WTC11 (cell line): ENCODE measurements at regions not wholly inside any gene's neighbourhood (a gene's known extent, or its start where the extent isn't known, plus 50 kb on each side); places are given as distances from the start of the nearest gene placed in this dataset.

Experiments used
- ATAC-seq: fragments of 200-7000 bp; cut with Tn5 transposase; 2 replicates; pipeline ENCODE4 v1.10.0; 2021; ENCODE audit warnings: mild to moderate bottlenecking, moderate library complexity
- CTCF ChIA-PET: fragments of 300-600 bp; sonication (Branson Sonifier 250); formaldehyde crosslinking; loops from one replicate; lab custom pipeline; 2021; ENCODE audit warnings: antibody characterized with exemption; lab: Charles Lee
- POLR2A ChIA-PET: fragments of 350-600 bp; sonication (Branson Sonifier 250); formaldehyde crosslinking; loops from one replicate; lab custom pipeline; 2021; ENCODE audit warnings: antibody characterized with exemption; lab: Charles Lee
- DNase-seq: peaks from one replicate; pipeline ENCODE4 v3.0.0; 2021; ENCODE audit warnings: low spot score
- H3K27ac Mint-ChIP-seq: 2 replicates; pipeline ENCODE4 v1.8.0; 2021; ENCODE audit warnings: mixed read lengths
- H3K27me3 Mint-ChIP-seq: 2 replicates; pipeline ENCODE4 v1.8.0; 2021; ENCODE audit warnings: low read depth, mild to moderate bottlenecking, moderate library complexity, mixed read lengths
- H3K36me3 Mint-ChIP-seq: 2 replicates; pipeline ENCODE4 v1.8.0; 2021; ENCODE audit warnings: mixed read lengths
- H3K4me1 Mint-ChIP-seq: 2 replicates; pipeline ENCODE4 v1.8.0; 2022; ENCODE audit warnings: mixed read lengths
- H3K4me3 Mint-ChIP-seq: 2 replicates; pipeline ENCODE4 v1.8.0; 2021; ENCODE audit warnings: mild to moderate bottlenecking, moderate library complexity, mixed read lengths
- H3K9me3 Mint-ChIP-seq: 2 replicates; pipeline ENCODE4 v1.8.0; 2021; ENCODE audit warnings: mixed read lengths
- ATF1 ChIP-seq: sonication (generic); formaldehyde crosslinking; IDR thresholded peaks from 2 replicates; pipeline ENCODE4 v1.8.1; 2023; ENCODE audit warnings: mild to moderate bottlenecking, moderate library complexity, missing genetic modification reagents
- CBFB ChIP-seq: sonication (generic); formaldehyde crosslinking; IDR thresholded peaks from 2 replicates; pipeline ENCODE4 v1.8.1; 2022; ENCODE audit warnings: mild to moderate bottlenecking, low read depth, missing genetic modification reagents
- CDX4 ChIP-seq: fragments of 250-450 bp; sonication (Bioruptor Pico); IDR thresholded peaks from 2 replicates; pipeline ENCODE4 v1.9.0; 2021; ENCODE audit warnings: moderate library complexity, mild to moderate bottlenecking, inconsistent platforms, borderline replicate concordance
- ESRRA ChIP-seq: sonication (generic); formaldehyde crosslinking; IDR thresholded peaks from 2 replicates; pipeline ENCODE4 v1.8.1; 2022; ENCODE audit warnings: mild to moderate bottlenecking, missing genetic modification reagents, borderline replicate concordance
- FOXJ3 ChIP-seq: sonication (generic); formaldehyde crosslinking; IDR thresholded peaks from 2 replicates; pipeline ENCODE4 v1.9.0; 2021; ENCODE audit warnings: missing genetic modification reagents, mild to moderate bottlenecking, borderline replicate concordance
- IRF2 ChIP-seq: sonication (generic); formaldehyde crosslinking; IDR thresholded peaks from 2 replicates; pipeline ENCODE4 v1.8.0; 2022; ENCODE audit warnings: low read depth, missing genetic modification reagents, borderline replicate concordance
- JAZF1 ChIP-seq: fragments of 250-450 bp; sonication (Bioruptor Pico); IDR thresholded peaks from 2 replicates; pipeline ENCODE4 v1.9.0; 2021; ENCODE audit warnings: moderate library complexity, mild to moderate bottlenecking, inconsistent platforms
- MLX ChIP-seq: sonication (generic); formaldehyde crosslinking; IDR thresholded peaks from 2 replicates; pipeline ENCODE4 v1.8.1; 2023; ENCODE audit warnings: mild to moderate bottlenecking, missing genetic modification reagents, moderate library complexity
- NFATC4 ChIP-seq: fragments of 250-450 bp; sonication (Bioruptor Pico); IDR thresholded peaks from 2 replicates; pipeline ENCODE4 v1.9.0; 2021; ENCODE audit warnings: mild to moderate bottlenecking
- NFE2L1 ChIP-seq: sonication (generic); formaldehyde crosslinking; IDR thresholded peaks from 2 replicates; pipeline ENCODE4 v1.8.1; 2023; ENCODE audit warnings: missing genetic modification reagents
- NR1H2 ChIP-seq: sonication (generic); formaldehyde crosslinking; IDR thresholded peaks from 2 replicates; pipeline ENCODE4 v1.9.0; 2021; ENCODE audit warnings: mild to moderate bottlenecking, moderate library complexity, missing genetic modification reagents
- NR3C1 ChIP-seq: sonication (generic); formaldehyde crosslinking; conservative IDR thresholded peaks from 2 replicates; pipeline ENCODE4 v1.8.1; 2023; ENCODE audit warnings: low read depth, mild to moderate bottlenecking, missing genetic modification reagents
- SP1 ChIP-seq: sonication (generic); formaldehyde crosslinking; conservative IDR thresholded peaks from 2 replicates; pipeline ENCODE4 v1.8.1; 2022; ENCODE audit warnings: missing genetic modification reagents
- TEAD1 ChIP-seq: sonication (generic); formaldehyde crosslinking; IDR thresholded peaks from 2 replicates; pipeline ENCODE4 v1.8.0; 2022; ENCODE audit warnings: mild to moderate bottlenecking, missing genetic modification reagents
- ZMAT4 ChIP-seq: fragments of 250-450 bp; sonication (Bioruptor Pico); IDR thresholded peaks from 2 replicates; pipeline ENCODE4 v1.9.0; 2021; ENCODE audit warnings: mild to moderate bottlenecking
- ZNF138 ChIP-seq: sonication (generic); formaldehyde crosslinking; conservative IDR thresholded peaks from 2 replicates; pipeline ENCODE4 v1.8.1; 2022; ENCODE audit warnings: mild to moderate bottlenecking, moderate library complexity, missing genetic modification reagents
- ZNF281 ChIP-seq: sonication (generic); formaldehyde crosslinking; IDR thresholded peaks from 2 replicates; pipeline ENCODE4 v1.8.0; 2023; ENCODE audit warnings: mild to moderate bottlenecking, missing genetic modification reagents
- ZNF396 ChIP-seq: fragments of 250-450 bp; sonication (Bioruptor Pico); IDR thresholded peaks from 2 replicates; pipeline ENCODE4 v1.8.0; 2021; ENCODE audit warnings: mild to moderate bottlenecking, moderate library complexity, borderline replicate concordance
- ZNF416 ChIP-seq: fragments of 250-450 bp; sonication (Bioruptor Pico); IDR thresholded peaks from 2 replicates; pipeline ENCODE4 v1.9.0; 2021; ENCODE audit warnings: mild to moderate bottlenecking, inconsistent platforms
- ZNF423 ChIP-seq: fragments of 250-450 bp; sonication (Bioruptor Pico); IDR thresholded peaks from 2 replicates; pipeline ENCODE4 v2.1.2; 2022; ENCODE audit warnings: mild to moderate bottlenecking, moderate library complexity
- TF ChIP-seq, protein P1 (sequence below): sonication (generic); formaldehyde crosslinking; IDR thresholded peaks from 2 replicates; pipeline ENCODE4 v1.8.1; 2022; ENCODE audit warnings: low read depth, mild to moderate bottlenecking, moderate library complexity, missing genetic modification reagents, borderline replicate concordance
- TF ChIP-seq, protein P2 (sequence below): sonication (generic); formaldehyde crosslinking; IDR thresholded peaks from 2 replicates; pipeline ENCODE4 v1.8.1; 2022; ENCODE audit warnings: low read depth, missing genetic modification reagents, borderline replicate concordance
- TF ChIP-seq, protein P3 (sequence below): fragments of 250-450 bp; sonication (Bioruptor Pico); IDR thresholded peaks from 2 replicates; pipeline ENCODE4 v1.8.0; 2021; ENCODE audit warnings: mild to moderate bottlenecking

GRCh38 chr10:128556182-128557110 lies 430.2 kb upstream of the MKI67 start:
- ChIA-PET POLR2A (no interaction called here), CTCF (interaction anchor here (0.8 to 1.2 kb wide), 2 partner anchors 13 to 15 kb away, joined by 3 to 5 read pairs; no protein-coding TSS in a partner anchor)
- DNase-seq = no peak
- Mint-ChIP-seq H3K4me1 (peaks cover 17% of the 10 kb centered on the region), H3K27me3 (no peaks in the 10 kb centered on the region; the same call in 1 of the 2 replicates), H3K4me3 (no peak overlapping the region), H3K36me3 (peaks cover 17% of the 10 kb centered on the region), H3K27ac (no peak overlapping the region), H3K9me3 (peaks cover 45% of the 10 kb centered on the region)
- no peak for ATAC-seq
- TF ChIP-seq NR1H2 (no peak), IRF2 (CRISPR knock-in tag) (no peak), MLX (no peak), ZNF138 (CRISPR knock-in tag) (no peak), FOXJ3 (CRISPR knock-in tag) (no peak), NR3C1 (CRISPR knock-in tag) (no peak), NFATC4 (no peak), TEAD1 (no peak), ATF1 (CRISPR knock-in tag) (no peak), CBFB (CRISPR knock-in tag) (no peak), ESRRA (no peak), SP1 (no peak), CDX4 (CRISPR knock-in tag) (no peak), ZNF396 (no peak)
- TF ChIP-seq, protein P1, sequence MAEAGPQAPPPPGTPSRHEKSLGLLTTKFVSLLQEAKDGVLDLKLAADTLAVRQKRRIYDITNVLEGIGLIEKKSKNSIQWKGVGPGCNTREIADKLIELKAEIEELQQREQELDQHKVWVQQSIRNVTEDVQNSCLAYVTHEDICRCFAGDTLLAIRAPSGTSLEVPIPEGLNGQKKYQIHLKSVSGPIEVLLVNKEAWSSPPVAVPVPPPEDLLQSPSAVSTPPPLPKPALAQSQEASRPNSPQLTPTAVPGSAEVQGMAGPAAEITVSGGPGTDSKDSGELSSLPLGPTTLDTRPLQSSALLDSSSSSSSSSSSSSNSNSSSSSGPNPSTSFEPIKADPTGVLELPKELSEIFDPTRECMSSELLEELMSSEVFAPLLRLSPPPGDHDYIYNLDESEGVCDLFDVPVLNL (CRISPR knock-in tag) = no peak
- TF ChIP-seq, protein P2, sequence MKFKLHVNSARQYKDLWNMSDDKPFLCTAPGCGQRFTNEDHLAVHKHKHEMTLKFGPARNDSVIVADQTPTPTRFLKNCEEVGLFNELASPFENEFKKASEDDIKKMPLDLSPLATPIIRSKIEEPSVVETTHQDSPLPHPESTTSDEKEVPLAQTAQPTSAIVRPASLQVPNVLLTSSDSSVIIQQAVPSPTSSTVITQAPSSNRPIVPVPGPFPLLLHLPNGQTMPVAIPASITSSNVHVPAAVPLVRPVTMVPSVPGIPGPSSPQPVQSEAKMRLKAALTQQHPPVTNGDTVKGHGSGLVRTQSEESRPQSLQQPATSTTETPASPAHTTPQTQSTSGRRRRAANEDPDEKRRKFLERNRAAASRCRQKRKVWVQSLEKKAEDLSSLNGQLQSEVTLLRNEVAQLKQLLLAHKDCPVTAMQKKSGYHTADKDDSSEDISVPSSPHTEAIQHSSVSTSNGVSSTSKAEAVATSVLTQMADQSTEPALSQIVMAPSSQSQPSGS (CRISPR knock-in tag) = no peak
- TF ChIP-seq, protein P3, sequence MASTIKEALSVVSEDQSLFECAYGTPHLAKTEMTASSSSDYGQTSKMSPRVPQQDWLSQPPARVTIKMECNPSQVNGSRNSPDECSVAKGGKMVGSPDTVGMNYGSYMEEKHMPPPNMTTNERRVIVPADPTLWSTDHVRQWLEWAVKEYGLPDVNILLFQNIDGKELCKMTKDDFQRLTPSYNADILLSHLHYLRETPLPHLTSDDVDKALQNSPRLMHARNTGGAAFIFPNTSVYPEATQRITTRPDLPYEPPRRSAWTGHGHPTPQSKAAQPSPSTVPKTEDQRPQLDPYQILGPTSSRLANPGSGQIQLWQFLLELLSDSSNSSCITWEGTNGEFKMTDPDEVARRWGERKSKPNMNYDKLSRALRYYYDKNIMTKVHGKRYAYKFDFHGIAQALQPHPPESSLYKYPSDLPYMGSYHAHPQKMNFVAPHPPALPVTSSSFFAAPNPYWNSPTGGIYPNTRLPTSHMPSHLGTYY (CRISPR knock-in tag) = no peak

DNA sequence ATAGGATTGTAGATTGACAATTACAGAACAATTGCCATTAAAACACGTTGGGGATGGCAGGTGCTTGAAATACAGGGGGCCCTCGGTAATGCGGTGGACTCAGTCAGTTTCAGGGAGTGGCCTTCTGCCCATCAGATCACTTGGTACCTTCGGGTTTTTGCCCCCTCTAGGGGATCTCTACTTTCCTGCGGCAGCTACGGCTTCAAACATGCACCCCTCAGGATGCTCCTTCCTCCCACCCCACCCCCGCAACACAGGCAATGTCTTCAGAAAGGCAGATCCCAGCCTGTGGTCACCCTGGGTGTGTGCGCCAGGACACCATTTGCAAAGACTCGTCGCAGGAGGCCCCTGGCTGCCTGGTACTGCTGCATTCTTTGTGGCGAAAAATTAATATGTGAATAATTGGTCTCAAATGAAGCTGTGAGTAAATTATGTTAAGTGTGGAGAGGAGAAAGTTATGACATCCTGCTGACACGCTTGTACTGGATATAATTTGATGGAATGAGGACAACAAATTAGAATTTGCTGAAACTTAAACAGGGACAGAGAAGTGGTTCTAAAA lies 431.0 kb upstream of the MKI67 start:
- POLR2A ChIA-PET = no interaction called here
- Mint-ChIP-seq H3K36me3 (peaks cover 25% of the 10 kb centered on the region), H3K4me3 (no peak overlapping the region), H3K4me1 (peaks cover 17% of the 10 kb centered on the region), H3K9me3 (peaks cover 51% of the 10 kb centered on the region), H3K27me3 (peaks cover 3% of the 10 kb centered on the region; the same call in 1 of the 2 replicates), H3K27ac (no peak overlapping the region)
- CTCF ChIA-PET = interaction anchor here (0.8 to 1.2 kb wide), 2 partner anchors 13 to 16 kb away, joined by 3 to 5 read pairs; no protein-coding TSS in a partner anchor
- ATAC-seq = peak; percentile 78
- no peak for DNase-seq
- TF ChIP-seq ZNF423 (no peak), ZNF281 (CRISPR knock-in tag) (no peak), ZMAT4 (CRISPR knock-in tag) (no peak), ZNF416 (CRISPR knock-in tag) (no peak), JAZF1 (no peak), NFE2L1 (CRISPR knock-in tag) (no peak)
- TF ChIP-seq, protein P2 (CRISPR knock-in tag) = no peak
